HL-60 (cell line): ENCODE measurements at regions not wholly inside any gene's neighbourhood (a gene's known extent, or its start where the extent isn't known, plus 50 kb on each side); places are given as distances from the start of the nearest gene placed in this dataset.

Source experiments
- DNase-seq, 2 experiments: peaks; one replicate each; pipeline ENCODE4 v3.0.0-alpha.2; 2010 to 2020; ENCODE audit warnings: low read depth in 1 of 2, low spot score in 1 of 2
- H3K27ac ChIP-seq: fragments of 250-450 bp; sonication (Bioruptor Pico); replicated peaks from 2 replicates; pipeline ENCODE4 v1.5.1; 2020; ENCODE audit warnings: mild to moderate bottlenecking, moderate library complexity
- H3K27me3 ChIP-seq: fragments of 250-450 bp; sonication (Bioruptor Pico); 2 replicates; pipeline ENCODE4 v1.5.1; 2021; ENCODE audit warnings: mild to moderate bottlenecking, moderate library complexity; ENCODE audit not compliant: insufficient read depth, poor library complexity, severe bottlenecking
- H3K4me3 ChIP-seq: replicated peaks from 2 replicates; pipeline ENCODE4 v1.5.1; 2011; ENCODE audit warnings: mild to moderate bottlenecking, control low read depth, low read length; ENCODE audit not compliant: insufficient read depth
- GABPA ChIP-seq: IDR thresholded peaks from 2 replicates; pipeline ENCODE4 v1.6.1; 2012; ENCODE audit warnings: low read depth
- POLR2AphosphoS5 ChIP-seq: IDR thresholded peaks from 2 replicates; pipeline ENCODE4 v1.6.1; 2012; ENCODE audit warnings: low read depth
- REST ChIP-seq: IDR thresholded peaks from 2 replicates; pipeline ENCODE4 v1.6.1; 2012; ENCODE audit warnings: low read depth; ENCODE audit not compliant: insufficient replicate concordance
- SPI1 ChIP-seq: IDR thresholded peaks from 2 replicates; pipeline ENCODE4 v1.6.1; 2012; ENCODE audit warnings: low read depth, mild to moderate bottlenecking, borderline replicate concordance
- TF ChIP-seq, protein P1 (sequence below): IDR thresholded peaks from one replicate; pipeline ENCODE4 v1.5.1; 2011; ENCODE audit warnings: low read length, control low read depth, inconsistent platforms; ENCODE audit not compliant: insufficient read depth

GRCh38 chr14:76292561-76292960, 83.4 kb upstream of the ESRRB start:
- H3K4me3 ChIP-seq = no peak overlapping the region
- H3K27ac ChIP-seq = no peak overlapping the region
- no peak for DNase-seq
- no peaks in the 10 kb centered on the region for H3K27me3 ChIP-seq
- TF ChIP-seq SPI1 (no peak), POLR2AphosphoS5 (no peak), GABPA (no peak), REST (no peak)
- TF ChIP-seq, protein P1, sequence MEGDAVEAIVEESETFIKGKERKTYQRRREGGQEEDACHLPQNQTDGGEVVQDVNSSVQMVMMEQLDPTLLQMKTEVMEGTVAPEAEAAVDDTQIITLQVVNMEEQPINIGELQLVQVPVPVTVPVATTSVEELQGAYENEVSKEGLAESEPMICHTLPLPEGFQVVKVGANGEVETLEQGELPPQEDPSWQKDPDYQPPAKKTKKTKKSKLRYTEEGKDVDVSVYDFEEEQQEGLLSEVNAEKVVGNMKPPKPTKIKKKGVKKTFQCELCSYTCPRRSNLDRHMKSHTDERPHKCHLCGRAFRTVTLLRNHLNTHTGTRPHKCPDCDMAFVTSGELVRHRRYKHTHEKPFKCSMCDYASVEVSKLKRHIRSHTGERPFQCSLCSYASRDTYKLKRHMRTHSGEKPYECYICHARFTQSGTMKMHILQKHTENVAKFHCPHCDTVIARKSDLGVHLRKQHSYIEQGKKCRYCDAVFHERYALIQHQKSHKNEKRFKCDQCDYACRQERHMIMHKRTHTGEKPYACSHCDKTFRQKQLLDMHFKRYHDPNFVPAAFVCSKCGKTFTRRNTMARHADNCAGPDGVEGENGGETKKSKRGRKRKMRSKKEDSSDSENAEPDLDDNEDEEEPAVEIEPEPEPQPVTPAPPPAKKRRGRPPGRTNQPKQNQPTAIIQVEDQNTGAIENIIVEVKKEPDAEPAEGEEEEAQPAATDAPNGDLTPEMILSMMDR = no peak

GRCh38 chr14:76293221-76293620, 82.7 kb upstream of the ESRRB start:
- Histone ChIP-seq H3K27me3 (no peaks in the 10 kb centered on the region), H3K27ac (no peak overlapping the region), H3K4me3 (no peak overlapping the region)
- TF ChIP-seq GABPA = no peak
- no peak for TF ChIP-seq POLR2AphosphoS5
- TF ChIP-seq, protein P1 = no peak
- TF ChIP-seq REST = no peak
- no peak for DNase-seq

DNA sequence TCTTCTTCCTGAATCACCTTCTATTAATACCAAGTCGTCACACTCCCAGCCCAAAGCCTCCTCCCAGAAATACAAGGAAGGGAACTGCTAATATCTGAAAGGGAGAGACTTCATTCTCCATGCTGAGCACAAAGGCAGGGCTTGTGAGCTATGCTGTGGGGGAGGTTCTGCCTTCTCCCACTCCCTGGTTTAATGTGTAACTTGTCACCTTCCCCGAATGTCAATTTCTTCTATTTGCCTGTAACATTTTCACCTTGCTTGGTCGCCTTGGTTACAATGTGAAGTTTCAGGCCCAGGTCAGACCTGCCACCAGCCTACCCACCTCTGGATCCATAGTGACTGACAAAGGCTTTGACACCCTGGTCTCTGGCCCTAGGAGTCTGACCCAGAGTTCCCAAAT, 82.0 kb upstream of the ESRRB start:
- Histone ChIP-seq H3K27ac (no peak overlapping the region), H3K27me3 (no peaks in the 10 kb centered on the region), H3K4me3 (no peak overlapping the region)
- DNase-seq = no peak
- TF ChIP-seq REST = no peak
- TF ChIP-seq, protein P1 = no peak
- TF ChIP-seq POLR2AphosphoS5 = no peak
- no peak for TF ChIP-seq SPI1
